ENCODE measurements at regions not wholly inside any gene's neighbourhood (a gene's known extent, or its start where the extent isn't known, plus 50 kb on each side); places are given as distances from the start of the nearest gene placed in this dataset.

GRCh38 chr16:7089751-7090150 is 242.9 kb upstream of the RBFOX1 start:
- ChIA-PET POLR2A (no interaction called here), CTCF (no interaction called here), RAD21 (ENCODE audit: low non-redundant PET in 1 of 2, low total read pairs in 2 of 2, uncharacterized antibody in 2 of 2, unreplicated experiment in 2 of 2) (no interaction called here)
- no peak for DNase-seq (ENCODE audit: low read depth, low spot score)
- ATAC-seq = no peak
- TF ChIP-seq ATF3 (IDR thresholded peaks at IDR 0.05) (no peak), POLR2AphosphoS5 (IDR thresholded peaks at IDR 0.05; ENCODE audit: low read depth, low read length) (no peak), CEBPB (IDR thresholded peaks at IDR 0.05; ENCODE audit: low read depth) (no peak), EZH2phosphoT487 (IDR thresholded peaks at IDR 0.05; ENCODE audit: borderline replicate concordance) (no peak), CTCF (IDR thresholded peaks at IDR 0.05 in 2 of 3, conservative IDR thresholded peaks at IDR 0.05 in 1 of 3; ENCODE audit: borderline replicate concordance in 1 of 3, insufficient read depth in 1 of 3, low read depth in 2 of 3, low read length in 2 of 3) (no peak)
- Histone ChIP-seq H4K20me1 (ENCODE audit: insufficient read depth) (no peaks in the 10 kb centered on the region), H3K27me3 (ENCODE audit: insufficient read depth, low read length) (no peaks in the 10 kb centered on the region), H3K9me2 (ENCODE audit: insufficient read depth) (no peaks in the 10 kb centered on the region), H3K4me2 (ENCODE audit: low read length) (no peak overlapping the region), H3K9ac (ENCODE audit: low read length) (no peak overlapping the region), H2AFZ (ENCODE audit: low read depth, low read length, poor library complexity, severe bottlenecking) (no peak overlapping the region), H3K36me3 (ENCODE audit: control insufficient read depth in 1 of 2, insufficient read depth in 2 of 2, low read length in 2 of 2) (no peaks in the 10 kb centered on the region), H3K9me3 (ENCODE audit: control insufficient read depth in 1 of 2, insufficient read depth in 1 of 2, low read depth in 1 of 2, low read length in 2 of 2) (no peaks in the 10 kb centered on the region; a peak in 1 of 4 replicates), H3K79me2 (ENCODE audit: insufficient read depth, low read length) (no peaks in the 10 kb centered on the region), H3K4me1 (ENCODE audit: control insufficient read depth in 1 of 2, insufficient read depth in 2 of 2, low read length in 2 of 2) (no peaks in the 10 kb centered on the region), H3K4me3 (replicated peaks in 1 of 2; ENCODE audit: low read depth in 1 of 2, low read length in 2 of 2) (no peak overlapping the region), H3K27ac (ENCODE audit: low read depth, low read length) (no peak overlapping the region)
- intact Hi-C loops (cut with micrococcal nuclease) = no loop called here
- no TSS peak for BruUV-seq (replicated peaks)

- ATAC-seq (no peak), DNase-seq (ENCODE audit: low read depth, low spot score) (no peak)
- no peaks in the 10 kb centered on the region for H3K36me3 ChIP-seq (ENCODE audit: control insufficient read depth in 1 of 2, insufficient read depth in 2 of 2, low read length in 2 of 2)
- H4K20me1 ChIP-seq (ENCODE audit: insufficient read depth) = no peaks in the 10 kb centered on the region
- TF ChIP-seq SP1 (IDR thresholded peaks at IDR 0.05; ENCODE audit: low read depth) (no peak), MAX (IDR thresholded peaks at IDR 0.05) (no peak), YY1 (IDR thresholded peaks at IDR 0.05; ENCODE audit: extremely low read depth, insufficient replicate concordance, low read depth, low read length) (no peak), ZBTB33 (IDR thresholded peaks at IDR 0.05; ENCODE audit: extremely low read depth, insufficient replicate concordance, low read length) (no peak), ZNF274 (IDR thresholded peaks at IDR 0.05; ENCODE audit: low read depth, low read length) (no peak), JUND (IDR thresholded peaks at IDR 0.05) (no peak), SRF (IDR thresholded peaks at IDR 0.05; ENCODE audit: low read depth) (no peak), SIN3A (IDR thresholded peaks at IDR 0.05; ENCODE audit: low read depth) (no peak), POLR2A (IDR thresholded peaks at IDR 0.05; ENCODE audit: borderline replicate concordance, extremely low read depth, insufficient read depth, insufficient read length) (no peak)
- no peaks in the 10 kb centered on the region for H3K4me1 ChIP-seq (ENCODE audit: control insufficient read depth in 1 of 2, insufficient read depth in 2 of 2, low read length in 2 of 2)
- no peaks in the 10 kb centered on the region; a peak in 1 of 4 replicates for H3K9me3 ChIP-seq (ENCODE audit: control insufficient read depth in 1 of 2, insufficient read depth in 1 of 2, low read depth in 1 of 2, low read length in 2 of 2)
- RAD21 ChIA-PET (ENCODE audit: low non-redundant PET in 1 of 2, low total read pairs in 2 of 2, uncharacterized antibody in 2 of 2, unreplicated experiment in 2 of 2) = no interaction called here
- H3K27me3 ChIP-seq (ENCODE audit: insufficient read depth, low read length) = no peaks in the 10 kb centered on the region
- H3K4me3 ChIP-seq (replicated peaks in 1 of 2; ENCODE audit: low read depth in 1 of 2, low read length in 2 of 2) = no peak overlapping the region
- H3K9ac ChIP-seq (ENCODE audit: low read length) = no peak overlapping the region
- H3K9me2 ChIP-seq (ENCODE audit: insufficient read depth) = no peaks in the 10 kb centered on the region
- CTCF ChIA-PET = no interaction called here
- no peaks in the 10 kb centered on the region for H3K79me2 ChIP-seq (ENCODE audit: insufficient read depth, low read length)
- no TSS peak for BruUV-seq (replicated peaks)
- H2AFZ ChIP-seq (ENCODE audit: low read depth, low read length, poor library complexity, severe bottlenecking) = no peak overlapping the region
- POLR2A ChIA-PET = no interaction called here
- intact Hi-C loops (cut with micrococcal nuclease) = no loop called here
- H3K27ac ChIP-seq (ENCODE audit: low read depth, low read length) = no peak overlapping the region
- H3K4me2 ChIP-seq (ENCODE audit: low read length) = no peak overlapping the region
Observed at GRCh38 chr16:7088711-7089110, 243.9 kb upstream of the RBFOX1 start.
